Hypothalamus (tissue), 51 donors: ENCODE measurements at regions not wholly inside any gene's neighbourhood (a gene's known extent, or its start where the extent isn't known, plus 50 kb on each side); places are given as distances from the start of the nearest gene placed in this dataset.
"Not testable (repeated sequence)": the region's sequence is repeated elsewhere in the genome, so short reads cannot be mapped to it uniquely, and the experiment has no call there.

ENCODE experiments used
- DNase-seq, 51 donors: peaks; one replicate each; lab custom pipeline; 2025; lab: John Stamatoyannopoulos, UW

- no peak for DNase-seq
Observed at GRCh38 chr11:112663947-112664634, 297.1 kb upstream of the NCAM1 start.

GRCh38 chr11:112665291-112665690 is 295.9 kb upstream of the NCAM1 start:
- DNase-seq: peak in 4 of 51 donors; percentile 16 to 27 (median 20)

- no peak for DNase-seq
Observed at GRCh38 chr11:112666253-112666652, 295.0 kb upstream of the NCAM1 start.

GRCh38 chr11:112670806-112671570 is 290.2 kb upstream of the NCAM1 start:
- peak in 13 of 51 donors; percentile 13 to 49 (median 29) for DNase-seq

GRCh38 chr11:112673401-112673800 is 287.8 kb upstream of the NCAM1 start:
- DNase-seq: not testable (repeated sequence)

GRCh38 chr11:112685111-112685510 is 276.1 kb upstream of the NCAM1 start:
- DNase-seq: no peak

- DNase-seq: no peak
Observed at GRCh38 chr11:112689851-112690250, 271.4 kb upstream of the NCAM1 start.

- DNase-seq: no peak
Observed at GRCh38 chr11:112693781-112694180, 267.4 kb upstream of the NCAM1 start.

- DNase-seq: no peak
Observed at GRCh38 chr11:112694245-112694644, 267.0 kb upstream of the NCAM1 start.

GRCh38 chr11:112694813-112695212 is 266.4 kb upstream of the NCAM1 start:
- no peak for DNase-seq

- DNase-seq: peak in 50 of 51 donors; percentile 5 to 92 (median 74)
Observed at GRCh38 chr11:112697391-112698178, 263.6 kb upstream of the NCAM1 start.

GRCh38 chr11:112705148-112705547 is 256.1 kb upstream of the NCAM1 start:
- no peak for DNase-seq

- DNase-seq: no peak
Observed at GRCh38 chr11:112706863-112707262, 254.4 kb upstream of the NCAM1 start.

GRCh38 chr11:112714340-112714739 is 246.9 kb upstream of the NCAM1 start:
- not testable (repeated sequence) for DNase-seq

GRCh38 chr11:112715056-112715455 is 246.2 kb upstream of the NCAM1 start:
- no peak for DNase-seq

- DNase-seq: no peak
Observed at GRCh38 chr11:112718483-112718882, 242.7 kb upstream of the NCAM1 start.

- no peak for DNase-seq
Observed at GRCh38 chr11:112719736-112720525, 241.3 kb upstream of the NCAM1 start.

GRCh38 chr11:112722148-112722547 is 239.1 kb upstream of the NCAM1 start:
- DNase-seq: no peak

GRCh38 chr11:112722876-112723275 is 238.3 kb upstream of the NCAM1 start:
- no peak for DNase-seq

GRCh38 chr11:112723676-112724495 is 237.3 kb upstream of the NCAM1 start:
- no peak for DNase-seq
